NCI-H187 (cell line): ENCODE measurements at regions not wholly inside any gene's neighbourhood (a gene's known extent, or its start where the extent isn't known, plus 50 kb on each side); places are given as distances from the start of the nearest gene placed in this dataset.

Experiments used
- DNase-seq, 2 experiments: peaks; one replicate each; lab custom pipeline; 2025; lab: John Stamatoyannopoulos, UW

- DNase-seq, result no peak
These were observed 358.6 kb downstream of the RBM43 start for GRCh38 chr2:150903055-150903454.

GRCh38 chr2:150900913-150901312 is 360.8 kb downstream of the RBM43 start:
- no peak for DNase-seq

- no peak for DNase-seq
These were observed 365.7 kb downstream of the RBM43 start for GRCh38 chr2:150895968-150896367.

GRCh38 chr2:150889141-150889540 is 372.5 kb downstream of the RBM43 start:
- DNase-seq, result no peak

GRCh38 chr2:150888337-150888736 is 373.3 kb downstream of the RBM43 start:
- DNase-seq, result no peak

GRCh38 chr2:150887926-150888325 is 373.7 kb downstream of the RBM43 start:
- no peak for DNase-seq

- DNase-seq, result no peak
These were observed 375.8 kb downstream of the RBM43 start for GRCh38 chr2:150885774-150886386.

- no peak for DNase-seq
These were observed 376.4 kb downstream of the RBM43 start for GRCh38 chr2:150885236-150885635.

- no peak for DNase-seq
These were observed 378.1 kb downstream of the RBM43 start for GRCh38 chr2:150883613-150883895.

- no peak for DNase-seq
These were observed 378.7 kb downstream of the RBM43 start for GRCh38 chr2:150882751-150883612.

- no peak for DNase-seq
These were observed 380.7 kb downstream of the RBM43 start for GRCh38 chr2:150880986-150881385.

GRCh38 chr2:150878356-150878755 is 383.3 kb downstream of the RBM43 start:
- no peak for DNase-seq

GRCh38 chr2:150876251-150876950 is 385.3 kb downstream of the RBM43 start:
- DNase-seq, result no peak

GRCh38 chr2:150873396-150873772 is 385.9 kb upstream of the RND3 start:
- DNase-seq, result no peak

- no peak for DNase-seq
These were observed 385.4 kb upstream of the RND3 start for GRCh38 chr2:150872756-150873395.

GRCh38 chr2:150866431-150866830 is 379.0 kb upstream of the RND3 start:
- no peak for DNase-seq

GRCh38 chr2:150863691-150864090 is 376.2 kb upstream of the RND3 start:
- DNase-seq, result no peak

- no peak for DNase-seq
These were observed 372.8 kb upstream of the RND3 start for GRCh38 chr2:150860301-150860700.

GRCh38 chr2:150859877-150860276 is 372.4 kb upstream of the RND3 start:
- no peak for DNase-seq

- no peak for DNase-seq
These were observed 371.7 kb upstream of the RND3 start for GRCh38 chr2:150859162-150859561.

- no peak for DNase-seq
These were observed 370.9 kb upstream of the RND3 start for GRCh38 chr2:150858382-150858781.

GRCh38 chr2:150856596-150857281 is 369.3 kb upstream of the RND3 start:
- no peak for DNase-seq
